GM21367 (cell line): ENCODE measurements at regions not wholly inside any gene's neighbourhood (a gene's known extent, or its start where the extent isn't known, plus 50 kb on each side); places are given as distances from the start of the nearest gene placed in this dataset.

Experiments used
- ATAC-seq: cut with Tn5 transposase; IDR thresholded peaks from one replicate; pipeline ENCODE4 v1.9.1; 2021; ENCODE audit not compliant: unreplicated experiment

- no peak for ATAC-seq
Measured at GRCh38 chr6:66897576-66897975, 1190.5 kb upstream of the EYS start.

- ATAC-seq, result no peak
Measured at GRCh38 chr6:66896415-66896814, 1189.4 kb upstream of the EYS start.

- ATAC-seq, result no peak
Measured at GRCh38 chr6:66883453-66883852, 1176.4 kb upstream of the EYS start.

DNA sequence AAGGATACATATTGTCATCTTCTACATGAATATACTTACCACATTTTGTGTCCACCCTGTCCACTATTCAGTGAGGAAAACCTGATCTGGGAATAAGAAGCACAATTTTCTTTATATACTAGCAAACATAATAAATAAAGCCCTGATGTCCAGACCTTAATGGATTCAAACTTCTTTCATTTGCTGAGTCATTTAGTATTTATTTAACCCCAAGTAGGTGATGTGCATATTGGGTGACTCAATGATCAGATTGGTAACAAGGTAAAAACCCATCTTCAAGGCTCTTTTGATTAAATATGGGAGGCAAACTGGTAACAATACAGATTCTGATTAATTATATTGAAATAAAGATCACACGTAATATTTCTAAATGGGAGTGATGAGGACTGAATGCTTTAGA is 1159.8 kb upstream of the EYS start:
- ATAC-seq, result no peak

- ATAC-seq, result no peak
Measured at GRCh38 chr6:66865771-66866170, 1158.7 kb upstream of the EYS start.

DNA sequence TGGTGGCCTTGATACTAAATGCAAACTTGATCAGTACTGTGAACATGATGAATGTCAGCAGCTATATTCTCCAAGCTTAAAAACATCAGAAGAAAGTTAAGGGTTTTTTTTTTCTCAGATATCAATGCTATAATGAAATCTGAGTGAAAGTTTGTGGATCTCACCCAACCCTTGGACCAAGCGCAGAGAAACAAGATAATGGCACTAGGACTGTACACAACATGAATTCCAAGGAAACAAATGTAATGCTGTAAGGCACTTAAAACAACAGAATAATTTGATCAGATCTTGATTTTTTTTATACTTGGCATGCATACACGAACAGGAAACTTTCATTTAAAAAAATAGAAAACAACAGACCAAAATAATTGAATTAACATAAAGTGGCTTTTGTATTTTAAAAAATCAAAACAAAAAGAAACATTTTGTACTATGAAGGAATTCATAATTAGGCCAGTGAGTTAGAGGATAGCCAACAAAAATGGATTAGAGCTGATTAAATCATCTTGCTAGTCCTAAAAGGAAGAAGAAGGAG is 1154.0 kb upstream of the EYS start:
- no peak for ATAC-seq

DNA sequence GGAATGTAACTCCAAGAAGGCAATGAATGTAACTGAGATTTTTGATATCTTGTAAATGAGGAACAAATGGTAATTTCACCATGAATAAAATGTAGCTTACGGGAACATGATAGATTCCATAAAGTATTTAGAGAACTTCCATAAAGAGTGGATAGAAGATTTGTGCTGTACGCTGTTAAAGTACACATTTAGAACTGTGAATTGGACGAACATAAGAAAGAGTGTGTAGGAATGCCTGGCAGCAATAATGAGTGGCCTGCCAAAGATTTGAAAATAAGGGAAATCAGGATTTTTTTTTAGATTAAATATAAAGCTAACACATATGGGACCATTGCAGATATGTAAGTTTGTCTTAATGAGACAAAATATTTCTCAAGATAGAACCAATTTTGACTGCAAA is 1153.3 kb upstream of the EYS start:
- no peak for ATAC-seq

- no peak for ATAC-seq
Measured at GRCh38 chr6:66858196-66858595, 1151.2 kb upstream of the EYS start.

GRCh38 chr6:66854014-66854413 is 1147.0 kb upstream of the EYS start:
- no peak for ATAC-seq

DNA sequence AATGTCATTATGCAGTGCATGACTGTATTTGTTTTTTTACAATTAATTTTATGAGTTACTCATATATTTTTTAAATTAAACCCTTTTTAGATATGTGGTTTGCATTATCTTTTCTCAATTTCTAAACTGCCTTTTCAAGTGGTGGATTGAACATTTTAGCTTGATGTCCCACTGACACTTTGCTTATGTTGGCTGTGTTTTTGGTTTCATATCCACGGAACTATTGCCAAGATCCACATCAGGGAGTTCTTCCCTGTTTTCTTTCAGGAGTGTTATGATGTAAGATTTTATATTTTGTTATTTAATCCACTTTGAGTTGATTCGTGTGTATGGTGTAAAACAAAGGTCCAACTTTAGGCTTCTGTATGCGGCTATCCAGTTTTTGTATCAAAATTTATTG is 1144.9 kb upstream of the EYS start:
- ATAC-seq, result no peak

DNA sequence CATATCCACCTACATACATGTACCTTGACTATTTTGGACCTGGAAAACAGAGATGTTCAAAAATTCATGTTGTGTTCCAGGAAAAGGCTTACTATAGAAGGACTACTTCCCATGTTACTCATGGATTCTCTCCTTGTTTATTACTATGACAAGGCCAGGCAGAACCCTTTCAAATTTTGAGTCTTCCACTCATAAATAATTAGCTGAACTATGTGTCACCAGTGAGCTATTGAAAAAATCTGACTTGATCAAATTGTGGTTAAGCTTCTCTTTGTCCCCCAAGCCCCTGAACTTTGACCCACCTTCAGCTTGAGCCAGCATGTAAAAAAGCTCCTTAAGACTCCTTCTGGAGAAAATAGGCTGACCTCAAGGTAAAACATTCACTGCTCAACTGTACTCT is 1142.8 kb upstream of the EYS start:
- ATAC-seq, result no peak

- ATAC-seq, result no peak
Measured at GRCh38 chr6:66848244-66848953, 1141.4 kb upstream of the EYS start.

- no peak for ATAC-seq
Measured at GRCh38 chr6:66838764-66839163, 1131.7 kb upstream of the EYS start.

DNA sequence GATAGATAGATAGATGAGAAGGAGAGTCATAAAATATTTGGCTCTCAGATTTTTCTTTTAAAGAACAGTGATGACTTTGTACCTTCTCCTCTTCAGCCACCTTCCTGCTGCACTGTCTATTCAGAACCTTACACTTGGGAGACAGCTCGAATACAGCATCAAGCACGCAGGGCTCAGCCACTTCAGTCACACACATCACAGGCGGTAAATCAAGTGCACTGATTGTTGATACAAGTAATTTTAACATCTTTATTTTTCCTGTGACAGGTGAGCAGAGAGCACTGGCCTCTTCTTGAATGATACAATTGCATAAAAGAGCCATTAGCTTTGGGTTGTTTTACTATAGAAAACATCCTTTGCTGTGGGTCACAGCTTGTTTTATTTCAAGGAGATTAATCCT is 1118.5 kb upstream of the EYS start:
- ATAC-seq, result no peak

DNA sequence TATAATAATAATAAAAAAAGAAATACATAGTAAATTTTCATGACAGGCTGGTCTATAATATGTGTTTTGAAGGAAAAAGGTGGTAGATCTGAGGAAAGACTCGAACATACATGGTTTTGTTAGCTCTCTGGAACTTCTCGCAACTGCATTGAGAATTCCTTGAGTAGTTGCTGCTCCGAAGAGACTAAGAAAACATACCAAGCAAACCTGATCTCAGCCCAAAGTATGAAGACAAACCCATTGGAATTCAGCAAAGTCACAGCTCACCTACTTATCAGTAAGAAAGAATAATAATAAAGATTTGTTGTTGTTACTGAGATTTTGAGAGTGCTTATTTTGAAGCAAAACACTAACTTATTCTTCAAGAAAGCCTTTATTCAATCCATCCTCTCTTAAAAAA is 1107.1 kb upstream of the EYS start:
- no peak for ATAC-seq

DNA sequence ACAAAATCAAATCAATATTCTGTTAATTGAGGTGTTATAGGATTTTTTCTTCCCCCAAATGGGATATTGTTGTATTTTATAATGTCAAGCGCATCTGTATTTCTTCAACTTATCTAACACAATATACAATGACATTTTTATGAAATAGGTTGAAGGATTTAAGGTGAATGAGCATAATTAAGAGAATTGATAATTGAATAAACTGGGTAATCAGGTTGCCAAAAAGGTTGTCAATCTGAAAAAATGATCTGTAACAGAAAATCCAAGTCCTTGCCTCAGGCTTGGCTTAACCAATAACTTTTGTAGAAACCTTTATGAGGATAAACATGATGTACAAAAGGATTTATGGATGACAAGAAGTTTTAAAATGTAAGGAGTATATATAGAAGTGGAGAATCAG is 1101.7 kb upstream of the EYS start:
- no peak for ATAC-seq

DNA sequence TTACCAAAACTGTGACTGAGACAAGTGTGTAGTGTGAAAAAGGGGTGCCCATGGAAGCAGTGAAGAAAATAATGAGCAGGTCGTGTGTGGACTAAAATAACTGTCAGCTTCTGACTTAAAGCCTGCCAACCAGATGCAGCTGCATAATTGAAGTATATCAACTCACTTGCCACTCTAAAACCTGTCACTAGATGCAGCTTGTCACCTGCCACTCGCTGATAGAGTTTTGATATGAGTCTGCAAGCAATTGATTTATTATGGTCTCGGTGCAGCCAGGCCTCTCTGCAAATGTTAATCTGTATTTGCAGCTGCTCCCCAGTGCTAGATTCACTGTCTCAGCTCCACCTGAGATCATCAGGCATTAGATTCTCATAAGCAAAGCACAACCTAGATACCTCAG is 1090.0 kb upstream of the EYS start:
- no peak for ATAC-seq

- ATAC-seq, result no peak
Measured at GRCh38 chr6:66788579-66788978, 1081.6 kb upstream of the EYS start.

GRCh38 chr6:66772800-66773199 is 1065.8 kb upstream of the EYS start:
- ATAC-seq, result no peak

- ATAC-seq, result no peak
Measured at GRCh38 chr6:66771626-66772025, 1064.6 kb upstream of the EYS start.

GRCh38 chr6:66751630-66752029 is 1044.6 kb upstream of the EYS start:
- no peak for ATAC-seq

- ATAC-seq, result no peak
Measured at GRCh38 chr6:66740346-66740745, 1033.3 kb upstream of the EYS start.
